NCI-H526 treated with DMSO at 0.1 percent for 48 hours (cell line): ENCODE measurements at regions not wholly inside any gene's neighbourhood (a gene's known extent, or its start where the extent isn't known, plus 50 kb on each side); places are given as distances from the start of the nearest gene placed in this dataset.

Source experiments
- DNase-seq: peaks from one replicate; lab custom pipeline; 2025; lab: John Stamatoyannopoulos, UW

DNA sequence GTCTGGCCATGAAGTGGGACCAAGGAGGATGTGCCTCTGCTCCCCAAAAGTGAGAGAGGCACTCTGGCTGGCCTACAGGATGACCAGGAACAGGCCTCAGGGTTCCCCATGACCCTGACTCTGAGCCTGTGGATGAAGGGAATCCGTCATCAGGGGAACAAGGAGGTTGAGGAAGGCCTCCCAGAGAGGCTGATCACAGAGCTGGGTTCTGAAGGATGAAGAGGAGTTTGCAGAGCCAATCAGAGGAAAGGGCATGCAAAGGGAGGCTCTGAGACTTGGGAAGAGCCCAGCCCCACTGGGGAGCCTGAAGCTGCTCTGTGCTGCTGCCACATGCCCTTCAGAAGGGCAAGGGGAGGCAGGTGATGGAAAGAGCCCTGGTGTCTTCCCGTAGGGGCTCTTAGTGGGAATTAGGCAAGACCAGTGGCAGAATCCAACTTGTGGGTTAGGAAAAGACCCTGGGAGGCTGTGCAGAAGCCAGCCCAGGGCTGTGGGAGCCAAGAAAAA lies 141.3 kb upstream of the ID2 start:
- DNase-seq: no peak

DNA sequence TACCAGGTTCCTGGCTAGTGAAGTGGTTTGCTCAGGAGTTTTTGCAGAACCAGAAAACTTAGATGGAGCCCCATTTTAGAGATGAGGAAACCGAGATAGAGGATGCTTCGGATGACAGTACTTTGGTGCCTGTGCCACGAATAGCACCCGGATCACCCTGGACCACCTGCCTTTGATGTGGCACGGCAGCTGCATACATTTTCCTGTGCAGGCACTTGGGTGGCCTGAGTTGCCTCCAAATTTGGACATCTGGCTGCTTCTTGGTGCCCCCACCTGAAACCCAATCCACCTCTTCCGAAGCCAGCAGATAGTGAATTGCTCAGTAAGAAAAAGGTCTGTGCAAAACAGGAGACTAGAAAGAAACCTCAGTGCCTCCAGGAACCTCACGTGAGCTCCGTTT lies 140.6 kb upstream of the ID2 start:
- no peak for DNase-seq

DNA sequence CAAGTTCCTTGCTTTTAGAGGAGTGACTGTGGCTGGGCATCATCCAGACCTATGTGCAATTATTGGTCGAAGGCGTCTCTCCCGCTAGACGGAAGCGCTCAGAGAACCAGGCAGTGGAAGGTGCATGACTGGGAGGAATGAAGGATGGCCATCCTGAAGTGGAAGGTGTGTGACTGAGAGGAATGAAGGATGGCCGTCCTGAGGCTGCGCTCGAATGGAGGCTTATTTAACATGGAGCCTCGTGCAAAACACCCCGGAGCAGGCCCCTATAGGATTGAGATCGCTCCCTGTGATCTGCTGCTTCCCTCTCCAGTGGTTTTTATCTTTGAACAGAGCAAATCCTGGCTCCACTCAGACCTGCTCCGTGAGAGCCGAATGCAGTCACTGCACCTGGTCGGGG lies 140.2 kb upstream of the ID2 start:
- no peak for DNase-seq

GRCh38 chr2:8542381-8543059 lies 139.3 kb upstream of the ID2 start:
- DNase-seq: no peak

GRCh38 chr2:8543060-8543382 lies 138.8 kb upstream of the ID2 start:
- DNase-seq: no peak

DNA sequence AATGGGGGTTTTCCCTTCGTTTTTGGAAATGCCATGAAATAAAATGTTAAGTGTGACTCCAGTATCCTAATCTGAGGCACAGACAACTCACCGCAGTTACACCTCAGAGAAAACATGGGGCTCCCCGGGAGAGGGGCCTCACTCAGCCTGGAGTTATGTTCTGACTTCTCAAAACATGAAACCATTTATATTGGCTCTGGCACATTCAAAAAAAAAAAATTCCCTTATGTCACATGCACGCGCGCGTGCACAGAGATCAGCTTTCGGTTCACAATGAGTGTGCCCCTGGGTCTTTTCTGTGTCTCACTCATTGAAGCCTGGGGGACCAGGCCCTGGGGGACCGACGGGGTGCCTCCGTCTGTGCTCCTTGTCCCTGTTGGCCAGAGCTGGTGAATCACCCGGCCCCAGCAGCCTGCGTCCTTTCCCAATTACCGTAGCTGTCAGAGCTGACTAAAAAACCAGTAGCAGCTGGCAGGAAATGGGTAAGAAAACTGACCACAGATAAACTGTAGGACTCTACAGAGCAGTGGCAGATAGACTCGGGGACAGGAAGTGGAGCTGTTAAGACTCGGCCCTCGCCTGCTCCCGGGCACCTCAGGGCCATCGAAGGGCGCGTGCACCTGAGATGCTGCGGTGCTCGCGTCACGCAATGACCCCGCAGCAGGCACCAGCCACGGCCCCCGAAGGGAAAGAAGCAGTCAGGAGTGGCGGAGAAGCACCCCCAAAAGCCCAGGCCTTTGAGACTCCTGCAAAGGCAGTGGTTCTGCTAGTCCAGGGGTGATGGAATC lies 138.3 kb upstream of the ID2 start:
- DNase-seq: no peak

DNA sequence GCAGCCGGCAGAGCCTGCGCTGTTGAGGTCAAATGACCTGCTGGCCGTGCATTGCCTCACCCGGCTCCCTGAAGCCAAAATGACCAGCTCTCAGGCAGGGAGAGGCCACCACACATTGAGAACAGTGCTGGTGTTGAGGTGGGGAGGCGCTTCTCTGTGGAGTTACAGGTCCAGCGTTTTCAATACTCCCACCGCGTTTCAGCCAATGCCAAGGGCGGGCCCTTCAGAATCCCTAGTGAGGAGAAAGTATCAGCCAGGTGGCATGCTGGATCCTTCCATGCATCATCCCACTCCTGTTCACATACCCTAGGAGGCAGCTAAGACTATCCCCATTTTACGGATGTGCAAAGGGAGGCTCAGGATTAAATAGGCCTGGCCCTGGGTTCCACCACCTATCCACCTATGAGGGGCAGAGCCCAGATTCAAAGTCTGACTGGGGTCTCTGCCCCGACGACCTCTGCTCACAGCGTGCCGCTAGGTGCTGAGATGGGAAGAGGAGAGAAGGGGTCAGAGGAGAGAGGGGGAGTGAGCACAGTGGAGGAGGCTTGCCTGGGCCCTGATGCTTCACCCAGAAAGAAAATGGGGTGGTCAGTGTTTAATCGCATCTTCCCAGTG lies 137.6 kb upstream of the ID2 start:
- DNase-seq: no peak

- peak; percentile 32 for DNase-seq
Observed at GRCh38 chr2:8544786-8545694, 136.8 kb upstream of the ID2 start.

- no peak for DNase-seq
Observed at GRCh38 chr2:8545695-8546611, 135.9 kb upstream of the ID2 start.

DNA sequence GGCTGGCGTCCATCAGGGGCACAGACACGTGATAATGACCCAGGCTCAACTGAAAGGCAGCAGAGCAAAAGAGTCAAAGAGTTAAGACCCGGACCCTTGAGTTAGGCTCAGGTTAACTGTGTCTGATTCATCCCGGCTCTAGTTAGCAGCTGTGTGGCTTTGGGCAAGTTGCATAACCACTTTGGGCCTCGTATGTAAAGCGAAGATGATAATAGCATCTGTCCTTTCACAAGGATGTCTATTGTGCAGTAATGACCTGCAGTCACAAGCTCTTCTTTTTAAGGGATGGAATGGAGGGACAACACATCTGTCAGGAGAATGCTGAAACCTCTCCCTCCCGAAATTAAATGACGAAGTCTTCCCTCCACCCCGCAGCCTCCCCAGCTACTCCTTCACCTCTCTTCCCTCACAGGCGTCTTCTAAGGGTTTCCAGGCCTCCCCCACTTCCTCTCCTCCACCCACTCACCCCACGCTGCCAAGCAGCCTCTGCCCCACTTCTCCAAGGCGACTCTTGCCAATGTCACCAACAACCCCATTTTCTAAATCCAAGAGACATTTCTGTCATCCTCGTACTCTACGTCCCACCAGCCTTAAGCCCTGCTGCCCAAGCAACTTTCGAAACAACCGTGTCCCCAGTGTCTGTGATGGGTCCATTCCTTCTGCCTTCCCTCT lies 135.1 kb upstream of the ID2 start:
- DNase-seq: peak; percentile 43

DNA sequence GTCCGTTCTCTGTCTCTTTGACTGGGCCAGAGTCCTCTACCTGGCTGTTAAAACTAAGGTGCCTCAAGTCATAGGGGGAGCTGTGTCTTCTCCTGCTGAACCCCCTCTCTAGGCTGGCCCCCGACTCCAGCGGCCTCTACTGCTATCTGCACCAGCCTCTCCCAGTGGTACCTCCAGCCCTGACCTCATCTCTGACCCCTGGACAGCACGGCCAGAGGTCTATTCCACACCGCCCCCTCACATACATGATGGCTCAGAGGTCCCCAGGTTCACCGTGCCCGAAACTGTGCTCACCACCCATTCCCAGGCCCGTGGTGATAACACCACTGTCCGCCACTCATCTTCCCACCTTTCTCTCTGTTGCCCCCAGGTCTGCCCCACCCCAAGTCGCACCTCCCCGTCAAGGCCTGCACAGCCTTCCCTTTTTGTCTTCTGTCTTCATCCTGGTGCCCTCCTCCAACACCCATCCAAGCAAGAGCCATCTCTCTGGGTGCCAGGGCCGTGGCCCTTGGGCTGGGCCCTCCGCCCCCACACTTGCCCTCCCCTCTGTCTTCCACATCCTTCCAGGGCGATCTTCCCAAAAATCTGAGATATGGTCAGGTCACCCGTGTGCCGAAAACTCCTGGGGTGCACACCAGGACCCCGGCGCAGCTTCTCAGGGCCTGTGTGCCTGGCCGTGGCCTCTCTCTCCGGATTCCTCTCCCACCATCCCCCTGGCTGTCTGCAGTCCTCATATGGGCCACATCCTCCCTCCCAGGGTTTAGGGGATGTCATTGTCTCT lies 134.4 kb upstream of the ID2 start:
- DNase-seq: no peak

DNA sequence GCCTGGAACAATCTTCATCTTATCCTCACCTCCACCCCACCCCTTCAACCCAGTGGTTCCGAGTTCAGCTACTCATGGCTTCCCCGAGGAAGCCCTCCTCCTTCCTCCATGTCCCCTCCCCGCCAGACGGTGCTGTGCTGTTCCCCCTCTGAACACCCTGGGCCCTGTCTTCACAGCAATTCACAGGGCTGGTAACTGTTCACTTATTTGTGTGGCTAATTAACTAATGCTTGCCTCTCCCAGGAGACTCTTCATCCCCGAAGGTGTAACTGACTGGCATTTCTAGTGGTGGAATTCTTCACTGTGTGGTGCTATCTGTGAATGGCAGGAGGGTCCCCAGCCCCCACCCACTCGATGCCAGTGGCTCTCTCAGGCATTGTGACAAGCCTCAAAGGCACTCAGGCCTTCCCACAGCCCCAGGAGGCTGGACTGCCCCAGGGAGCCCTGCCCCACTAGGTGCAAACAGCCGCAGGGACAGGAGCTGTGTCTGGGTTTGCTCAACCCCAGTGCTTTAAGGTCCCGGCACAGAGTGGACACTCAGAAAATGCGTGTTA lies 133.7 kb upstream of the ID2 start:
- DNase-seq: no peak

DNA sequence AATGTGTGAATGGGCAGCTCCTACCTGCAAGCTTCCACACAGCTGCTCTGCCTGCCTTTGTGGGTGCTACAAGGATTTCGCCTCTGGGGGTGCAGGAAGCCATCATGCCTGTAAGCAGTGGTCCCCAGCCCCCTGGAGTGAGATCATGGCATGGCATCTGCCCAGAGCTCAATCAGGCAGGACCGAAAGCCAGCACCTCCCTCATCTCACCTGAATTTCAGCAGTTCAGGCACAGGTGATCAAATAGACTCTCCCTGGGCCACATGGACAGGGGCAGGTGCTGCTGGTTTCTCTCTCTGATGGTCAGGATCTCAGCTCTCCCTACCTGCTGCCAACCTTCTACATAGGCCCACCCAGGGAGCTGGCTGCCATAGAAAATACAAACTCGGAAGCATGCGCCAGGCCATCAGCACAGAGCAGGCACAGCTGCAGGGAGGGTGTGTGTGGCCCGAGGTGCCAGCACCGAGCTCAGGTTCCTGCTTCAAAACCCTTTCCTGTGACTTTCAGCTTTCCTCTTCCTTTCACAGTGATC lies 133.2 kb upstream of the ID2 start:
- DNase-seq: peak; percentile 22

- DNase-seq: no peak
Observed at GRCh38 chr2:8549273-8549922, 132.5 kb upstream of the ID2 start.

- DNase-seq: no peak
Observed at GRCh38 chr2:8549942-8550341, 131.9 kb upstream of the ID2 start.

DNA sequence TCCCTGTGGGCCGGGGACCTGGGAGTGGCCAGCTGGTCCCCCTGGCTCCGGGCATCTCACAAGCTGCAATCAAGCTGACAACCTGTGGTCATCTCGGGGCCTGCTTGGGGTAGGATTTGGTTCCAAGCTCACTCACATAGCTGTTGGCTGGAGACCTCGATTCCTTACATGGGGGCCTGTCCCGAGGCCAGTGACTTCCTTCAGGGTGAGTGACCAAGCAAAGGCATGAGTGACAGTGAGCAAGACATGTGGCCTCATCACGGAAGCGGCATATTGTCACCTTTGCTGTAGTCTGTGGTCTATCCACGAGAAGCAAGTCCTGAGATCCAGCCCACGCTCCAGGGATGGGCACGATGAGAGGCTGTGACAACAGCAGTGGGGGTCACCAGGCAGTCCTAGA lies 131.4 kb upstream of the ID2 start:
- DNase-seq: no peak

DNA sequence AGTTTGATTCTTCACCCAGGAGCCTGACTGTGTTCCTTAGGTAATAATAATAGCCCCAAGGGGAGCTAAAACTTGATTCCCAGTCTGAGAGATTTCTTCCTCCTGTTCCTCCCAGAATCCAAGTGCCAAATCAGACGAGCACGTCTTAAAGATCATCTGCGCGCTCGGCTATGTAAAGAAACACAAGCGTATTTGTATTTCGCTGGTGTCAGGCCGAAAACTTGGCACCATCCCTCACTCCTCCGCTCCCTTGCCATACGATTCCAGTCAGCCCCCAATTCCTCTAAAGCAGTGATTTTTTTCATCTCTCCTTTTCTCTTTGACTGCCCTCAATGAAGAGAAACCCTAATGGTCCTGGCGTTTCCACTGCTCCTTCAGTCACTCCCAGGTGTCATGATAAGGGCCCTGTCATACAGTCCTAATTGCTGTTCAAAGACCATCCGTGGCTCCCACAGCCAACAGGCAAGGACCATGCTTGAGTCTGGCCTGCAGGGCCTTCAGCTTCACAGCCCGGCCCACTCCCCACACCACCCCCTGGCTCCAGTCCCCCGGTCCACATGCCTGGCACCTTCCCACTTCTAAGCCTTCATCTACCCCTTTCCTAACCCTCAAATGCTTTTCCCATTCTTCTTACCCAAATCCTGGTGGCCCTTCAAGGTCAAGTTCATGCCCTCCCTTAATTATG lies 130.8 kb upstream of the ID2 start:
- DNase-seq: no peak

GRCh38 chr2:8551622-8552074 lies 130.2 kb upstream of the ID2 start:
- DNase-seq: peak; percentile 29
